HepG2 (cell line): ENCODE measurements at regions not wholly inside any gene's neighbourhood (a gene's known extent, or its start where the extent isn't known, plus 50 kb on each side); places are given as distances from the start of the nearest gene placed in this dataset.

Experiments
- HDAC1 ChIP-seq: sonication (generic); formaldehyde crosslinking; IDR thresholded peaks from 2 replicates; pipeline ENCODE4 v1.5.1; 2020; ENCODE audit warnings: mild to moderate bottlenecking, missing genetic modification reagents
- MYC ChIP-seq: sonication (generic); formaldehyde crosslinking; IDR thresholded peaks from 2 replicates; pipeline ENCODE4 v1.9.0; 2021; ENCODE audit warnings: missing genetic modification reagents, borderline replicate concordance
- NCOA2 ChIP-seq: sonication (generic); formaldehyde crosslinking; IDR thresholded peaks from 2 replicates; pipeline ENCODE4 v1.8.0; 2022; ENCODE audit warnings: inconsistent platforms
- ZMYM2 ChIP-seq: sonication (generic); formaldehyde crosslinking; IDR thresholded peaks from 2 replicates; pipeline ENCODE4 v1.8.0; 2022; ENCODE audit warnings: mild to moderate bottlenecking, missing genetic modification reagents
- TF ChIP-seq, protein P1 (sequence below): sonication (generic); formaldehyde crosslinking; IDR thresholded peaks from 2 replicates; pipeline ENCODE4 v1.5.0; 2020; ENCODE audit warnings: mild to moderate bottlenecking, missing genetic modification reagents, moderate library complexity
- TF ChIP-seq, protein P2 (sequence below): sonication (generic); formaldehyde crosslinking; IDR thresholded peaks from 2 replicates; pipeline ENCODE4 v1.4.0; 2020; ENCODE audit warnings: missing genetic modification reagents

DNA sequence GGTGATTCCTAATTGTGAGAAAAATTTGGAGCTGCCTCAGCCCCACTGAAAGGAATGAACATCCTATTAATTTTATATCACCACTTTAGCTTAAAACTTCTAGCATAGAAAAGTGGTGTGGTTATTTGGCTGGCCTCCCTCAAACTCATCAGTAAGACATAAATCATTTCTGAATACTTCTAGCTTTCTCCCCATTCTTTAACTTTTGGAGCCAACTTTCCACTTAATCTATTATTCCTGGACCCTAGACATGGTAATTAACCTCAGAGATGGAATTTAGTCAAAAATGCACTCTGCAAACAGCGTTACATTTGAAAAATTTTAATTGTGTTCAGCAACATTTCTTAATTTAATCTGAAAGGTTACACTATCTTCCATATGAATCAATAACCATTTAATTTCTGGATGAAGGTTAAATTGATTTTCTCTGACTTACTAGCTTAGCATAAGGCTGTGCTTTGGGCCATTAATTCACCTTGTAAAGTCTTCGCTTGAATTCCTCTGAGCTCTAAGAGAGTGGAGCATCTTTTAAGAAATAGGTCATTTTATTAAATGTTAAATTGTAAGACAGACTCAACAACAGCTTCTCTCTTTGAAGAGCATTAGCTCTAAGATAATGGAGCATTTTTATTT lies 753.6 kb upstream of the STXBP6 start:
- TF ChIP-seq, protein P1, sequence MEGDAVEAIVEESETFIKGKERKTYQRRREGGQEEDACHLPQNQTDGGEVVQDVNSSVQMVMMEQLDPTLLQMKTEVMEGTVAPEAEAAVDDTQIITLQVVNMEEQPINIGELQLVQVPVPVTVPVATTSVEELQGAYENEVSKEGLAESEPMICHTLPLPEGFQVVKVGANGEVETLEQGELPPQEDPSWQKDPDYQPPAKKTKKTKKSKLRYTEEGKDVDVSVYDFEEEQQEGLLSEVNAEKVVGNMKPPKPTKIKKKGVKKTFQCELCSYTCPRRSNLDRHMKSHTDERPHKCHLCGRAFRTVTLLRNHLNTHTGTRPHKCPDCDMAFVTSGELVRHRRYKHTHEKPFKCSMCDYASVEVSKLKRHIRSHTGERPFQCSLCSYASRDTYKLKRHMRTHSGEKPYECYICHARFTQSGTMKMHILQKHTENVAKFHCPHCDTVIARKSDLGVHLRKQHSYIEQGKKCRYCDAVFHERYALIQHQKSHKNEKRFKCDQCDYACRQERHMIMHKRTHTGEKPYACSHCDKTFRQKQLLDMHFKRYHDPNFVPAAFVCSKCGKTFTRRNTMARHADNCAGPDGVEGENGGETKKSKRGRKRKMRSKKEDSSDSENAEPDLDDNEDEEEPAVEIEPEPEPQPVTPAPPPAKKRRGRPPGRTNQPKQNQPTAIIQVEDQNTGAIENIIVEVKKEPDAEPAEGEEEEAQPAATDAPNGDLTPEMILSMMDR (CRISPR knock-in tag): no peak
- TF ChIP-seq, protein P2, sequence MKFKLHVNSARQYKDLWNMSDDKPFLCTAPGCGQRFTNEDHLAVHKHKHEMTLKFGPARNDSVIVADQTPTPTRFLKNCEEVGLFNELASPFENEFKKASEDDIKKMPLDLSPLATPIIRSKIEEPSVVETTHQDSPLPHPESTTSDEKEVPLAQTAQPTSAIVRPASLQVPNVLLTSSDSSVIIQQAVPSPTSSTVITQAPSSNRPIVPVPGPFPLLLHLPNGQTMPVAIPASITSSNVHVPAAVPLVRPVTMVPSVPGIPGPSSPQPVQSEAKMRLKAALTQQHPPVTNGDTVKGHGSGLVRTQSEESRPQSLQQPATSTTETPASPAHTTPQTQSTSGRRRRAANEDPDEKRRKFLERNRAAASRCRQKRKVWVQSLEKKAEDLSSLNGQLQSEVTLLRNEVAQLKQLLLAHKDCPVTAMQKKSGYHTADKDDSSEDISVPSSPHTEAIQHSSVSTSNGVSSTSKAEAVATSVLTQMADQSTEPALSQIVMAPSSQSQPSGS (CRISPR knock-in tag): no peak
- TF ChIP-seq NCOA2 (CRISPR knock-in tag): no peak
- no peak for TF ChIP-seq ZMYM2
- no peak for TF ChIP-seq HDAC1
- no peak for TF ChIP-seq MYC
